ENCODE measurements at regions not wholly inside any gene's neighbourhood (a gene's known extent, or its start where the extent isn't known, plus 50 kb on each side); places are given as distances from the start of the nearest gene placed in this dataset.
"Not testable (repeated sequence)": the region's sequence is repeated elsewhere in the genome, so short reads cannot be mapped to it uniquely, and the experiment has no call there.

DNA sequence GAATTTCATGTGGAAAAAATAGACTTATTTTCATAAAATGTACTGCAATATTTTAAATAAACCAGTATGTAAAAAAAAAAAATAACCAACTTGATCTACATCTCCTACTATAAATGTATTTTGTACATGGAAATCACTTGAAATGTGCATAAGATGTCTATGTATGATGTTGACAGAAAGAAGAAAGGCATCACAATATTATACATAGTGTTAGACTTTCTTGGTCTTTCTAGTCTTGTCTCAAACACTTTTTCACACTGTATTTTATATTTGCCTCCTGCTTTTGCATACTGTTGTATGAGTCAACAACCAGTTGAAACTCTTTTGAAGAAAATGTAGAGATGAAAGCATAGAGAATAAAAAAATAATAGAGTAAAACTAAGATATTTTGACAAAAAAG, 352.4 kb upstream of the MGAT4C start:
- no peak for DNase-seq

DNA sequence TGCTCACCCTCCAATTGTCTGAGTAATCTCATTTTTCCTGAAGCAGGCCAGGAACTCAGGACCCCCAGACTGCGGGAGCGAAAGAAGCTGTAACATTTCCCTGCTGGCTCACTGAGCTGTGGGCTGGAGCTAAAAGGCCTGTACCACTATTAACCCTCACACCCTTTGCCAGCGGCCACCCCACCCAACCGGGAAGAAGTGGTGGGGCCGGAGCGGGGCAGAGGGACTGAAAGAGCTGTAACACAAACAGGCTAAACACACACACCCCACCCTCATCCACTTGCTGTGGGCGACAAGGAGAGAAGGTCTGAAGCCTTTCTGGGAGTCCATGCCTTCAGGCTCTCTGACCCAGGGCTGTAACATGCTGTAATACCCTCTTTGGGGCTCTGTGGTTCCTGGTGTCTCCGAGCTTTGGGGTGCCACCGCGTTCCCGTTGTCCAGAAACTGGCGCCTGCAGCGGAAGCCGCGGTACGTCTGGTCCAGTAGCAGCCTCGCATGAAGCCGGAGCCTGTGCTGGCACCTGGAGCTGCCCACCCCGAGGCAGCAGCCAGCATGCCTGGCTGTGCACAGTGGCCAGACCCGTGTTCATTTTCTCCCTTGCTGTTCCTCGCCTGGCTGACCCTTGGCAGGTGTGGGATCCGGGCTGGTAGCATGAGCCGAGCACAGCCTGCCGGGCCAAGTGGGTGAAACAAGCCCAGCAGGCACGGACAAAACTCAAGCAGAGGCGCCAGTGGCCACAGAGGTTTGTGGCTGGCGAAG, 345.5 kb upstream of the MGAT4C start:
- no peak for DNase-seq

DNA sequence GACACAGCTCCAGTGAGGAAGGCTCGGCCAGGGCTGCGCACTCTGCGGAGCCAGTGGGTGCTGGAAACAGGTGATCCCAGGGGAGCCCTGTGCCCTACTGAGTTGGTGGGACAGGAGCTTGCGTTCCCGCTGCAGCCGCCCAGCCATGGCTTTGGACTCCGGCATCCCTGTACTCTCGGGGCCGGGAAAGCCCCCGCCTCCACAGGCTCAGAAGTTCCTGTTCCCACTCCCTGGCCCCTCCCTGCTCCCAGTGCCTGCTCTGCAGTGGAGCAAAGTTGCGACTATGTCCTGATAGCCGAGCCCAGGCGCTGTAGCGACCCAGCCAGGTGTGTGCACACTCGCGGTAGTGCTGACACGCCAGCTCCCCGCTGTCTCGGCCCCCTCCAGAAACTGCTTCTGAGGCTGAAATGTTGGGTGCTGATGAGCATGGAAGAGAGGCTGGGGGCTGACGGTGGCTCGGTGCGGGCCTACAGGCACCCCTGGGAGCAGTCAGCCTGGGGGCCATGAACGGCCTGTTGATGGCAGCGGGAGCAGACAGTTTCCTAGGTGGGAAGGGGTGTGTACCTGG, 344.6 kb upstream of the MGAT4C start:
- no peak for DNase-seq

DNA sequence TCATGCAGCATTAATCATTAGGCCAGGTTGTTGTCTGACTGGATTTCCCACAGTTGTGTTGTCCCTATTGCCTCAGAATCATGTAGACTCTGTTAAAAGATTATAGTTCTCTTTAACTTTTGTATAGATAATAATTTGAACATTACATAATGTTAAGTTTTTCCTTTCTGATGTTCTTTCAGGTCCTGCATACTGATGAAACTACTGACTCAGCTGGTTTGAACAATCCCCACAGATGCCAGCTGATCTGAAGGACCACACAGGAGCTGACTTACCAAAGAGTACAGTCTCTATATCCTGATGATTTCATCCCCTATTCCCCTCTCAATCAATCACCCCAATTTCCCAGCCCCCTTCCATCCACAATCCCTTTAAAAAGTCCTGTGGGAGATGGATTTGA, 341.2 kb upstream of the MGAT4C start:
- no peak for DNase-seq

DNA sequence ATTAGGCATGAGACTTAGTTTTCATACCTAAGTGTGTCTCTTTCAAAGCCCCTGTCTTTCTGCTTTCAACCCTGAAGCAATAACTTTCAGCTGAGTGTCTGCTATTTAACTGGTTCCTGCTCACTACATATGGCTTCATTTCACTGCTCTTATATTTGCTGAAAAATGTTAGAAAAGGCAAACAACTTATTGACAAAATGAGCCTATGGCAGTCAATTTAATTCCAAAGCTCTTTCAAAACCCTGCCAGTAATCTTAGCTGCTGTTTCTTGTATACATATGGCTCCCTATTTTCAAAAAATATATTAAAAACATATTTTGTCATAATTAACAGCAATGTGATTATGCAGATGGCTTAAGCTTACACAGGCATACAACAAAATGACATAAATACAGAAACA, 334.1 kb upstream of the MGAT4C start:
- no peak for DNase-seq

DNA sequence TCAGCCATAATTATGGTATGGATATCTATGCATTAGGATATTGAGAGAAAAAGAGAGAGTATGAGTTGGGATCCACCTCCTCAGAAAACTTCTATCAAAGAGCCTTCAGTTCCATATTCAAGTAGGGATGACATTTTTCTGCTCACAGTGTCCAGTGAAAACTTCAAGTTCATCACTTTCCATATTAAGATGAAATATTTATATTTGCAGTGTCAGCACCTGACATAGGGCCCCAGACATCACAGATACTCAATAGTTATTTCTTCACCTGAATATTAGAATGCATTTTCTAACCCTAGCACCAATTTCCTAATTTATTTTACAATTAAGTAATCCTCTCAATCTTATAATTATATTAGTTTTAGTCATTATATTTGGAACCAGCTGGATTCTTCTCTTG, 318.0 kb upstream of the MGAT4C start:
- no peak for DNase-seq

DNA sequence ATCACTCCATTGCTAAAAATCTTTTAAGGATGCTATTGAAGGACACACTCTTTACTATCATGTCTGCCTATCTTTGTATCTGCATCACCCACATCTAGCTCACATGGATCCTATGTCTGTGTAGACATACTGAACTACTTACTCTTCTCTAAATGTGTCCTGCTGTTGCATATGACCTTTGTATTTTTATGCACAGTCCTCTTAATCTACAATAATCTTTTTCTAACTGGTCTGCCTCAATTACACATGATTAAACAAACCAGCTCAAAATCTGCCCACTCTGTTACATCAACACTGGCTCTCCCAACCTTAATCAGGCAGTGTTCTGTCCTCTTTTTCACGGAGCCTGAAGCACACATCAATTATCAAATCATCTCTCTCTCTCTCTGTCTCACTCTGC, 316.3 kb upstream of the MGAT4C start:
- no peak for DNase-seq

DNA sequence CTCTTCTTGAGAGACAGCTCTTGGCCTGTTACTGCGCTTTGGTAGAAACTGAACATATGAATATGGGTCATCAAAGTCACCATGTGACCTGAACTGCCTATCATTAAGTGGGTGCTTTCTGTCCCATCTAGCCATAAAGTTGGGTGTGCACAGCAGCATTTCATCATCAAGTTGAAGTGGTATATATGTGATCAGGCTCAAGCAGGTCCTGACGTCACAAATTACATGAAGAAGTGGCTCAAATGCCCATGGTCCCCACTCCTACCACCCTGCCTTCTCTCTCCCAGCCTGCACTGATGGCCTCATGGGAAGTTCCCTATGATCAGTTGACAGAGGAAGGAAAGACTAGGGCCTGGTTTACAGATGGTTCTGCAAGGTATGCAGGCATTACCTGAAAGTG, 308.8 kb upstream of the MGAT4C start:
- no peak for DNase-seq

DNA sequence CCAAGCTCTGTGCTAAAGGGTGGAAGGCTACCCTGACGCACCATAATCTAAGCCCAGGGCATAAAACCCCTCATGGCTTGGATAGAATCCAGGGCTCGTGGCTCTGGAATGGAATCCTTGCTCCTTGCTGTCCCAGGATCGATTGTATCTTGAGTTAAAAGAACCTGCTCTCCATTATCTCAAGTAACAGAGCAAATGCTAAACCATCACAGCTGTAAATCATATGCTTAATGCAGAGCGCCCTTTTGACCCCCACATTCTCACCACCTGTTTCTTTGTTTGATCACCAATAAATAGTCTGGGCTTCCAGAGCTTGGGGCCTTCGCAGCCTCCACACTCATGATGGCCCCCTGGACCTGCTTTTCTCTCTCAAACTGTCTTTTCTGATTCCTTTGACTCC, 299.3 kb upstream of the MGAT4C start:
- not testable (repeated sequence) for DNase-seq

DNA sequence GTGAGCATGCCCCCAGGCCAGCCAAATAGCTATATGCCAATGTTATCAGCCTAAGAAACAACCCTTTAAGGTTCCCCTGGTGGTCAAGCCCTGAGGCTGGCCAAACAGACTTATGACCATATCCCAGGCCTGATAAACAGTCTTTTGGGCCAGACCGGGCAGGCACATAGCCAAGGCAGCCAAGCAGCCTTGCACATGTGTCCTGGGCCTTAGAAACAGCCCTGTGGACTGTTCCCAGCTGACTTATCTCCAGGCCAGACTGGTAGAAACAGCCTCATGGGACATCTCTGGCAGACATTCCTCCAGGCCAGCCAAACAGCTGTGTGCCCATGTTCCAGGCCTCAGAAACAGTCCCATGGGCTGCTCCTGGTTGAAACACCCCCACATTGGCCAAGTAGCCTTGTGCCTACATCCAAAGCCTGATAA, 295.0 kb upstream of the MGAT4C start:
- DNase-seq = no peak

DNA sequence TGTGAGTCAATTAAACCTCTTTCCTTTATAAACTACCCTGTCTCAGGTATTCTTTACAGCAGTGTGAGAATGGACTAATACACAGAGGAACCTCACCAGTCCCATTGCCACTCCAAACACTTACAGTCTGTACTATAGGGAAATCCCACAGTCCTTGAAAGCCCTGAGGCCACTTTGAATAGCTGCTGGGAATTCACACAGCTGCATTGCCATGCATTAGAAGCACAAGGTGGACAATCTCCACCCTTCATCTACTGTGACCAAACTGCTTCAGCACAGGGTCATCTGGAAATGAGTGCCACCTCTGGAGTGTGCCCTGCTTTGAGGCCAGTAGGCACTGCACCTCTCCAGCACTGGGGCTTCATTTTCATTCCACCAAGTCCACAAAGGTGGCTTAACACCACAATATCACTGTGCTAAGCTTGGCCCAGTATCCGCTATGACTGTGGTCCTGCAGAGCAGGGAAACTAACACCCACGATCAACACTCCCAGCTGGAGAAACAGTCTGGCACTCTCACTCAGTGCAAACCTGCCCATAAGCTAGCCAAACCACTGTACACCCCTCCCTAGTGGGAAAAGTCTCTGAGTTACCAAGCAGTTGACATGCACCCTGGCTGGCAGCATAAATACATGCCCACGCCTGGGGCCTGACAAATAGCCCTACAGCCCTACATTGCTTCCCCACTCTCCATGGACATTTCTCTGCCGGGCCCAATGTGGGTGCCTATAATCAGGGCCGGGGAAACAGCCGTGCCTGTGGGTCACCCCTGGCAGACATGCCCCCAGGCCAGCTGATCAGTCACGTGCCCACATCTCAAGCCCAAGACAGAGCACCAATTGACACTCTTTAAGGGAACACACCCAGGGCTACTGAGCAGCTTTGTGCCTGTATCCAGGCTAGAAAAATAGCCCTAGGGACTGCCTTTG, 294.3 kb upstream of the MGAT4C start:
- no peak for DNase-seq

DNA sequence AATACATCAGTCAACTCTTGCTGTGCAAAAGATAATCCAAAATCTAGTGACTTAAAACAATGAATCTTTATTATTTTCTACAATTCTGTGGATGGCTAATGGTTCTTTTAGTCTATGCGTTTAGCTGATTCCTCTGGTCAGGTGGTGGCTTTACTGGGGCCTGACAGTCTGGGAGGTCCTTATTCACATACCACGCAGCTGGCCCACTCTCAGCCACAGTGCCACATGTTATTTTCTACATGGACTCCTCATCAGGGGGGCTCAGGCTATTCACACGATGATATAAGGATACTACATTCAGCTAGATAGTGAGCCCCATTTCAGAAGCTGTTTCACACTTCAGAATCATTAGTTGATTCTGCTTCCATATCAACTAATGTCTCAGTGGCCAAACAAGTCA, 287.5 kb upstream of the MGAT4C start:
- no peak for DNase-seq

DNA sequence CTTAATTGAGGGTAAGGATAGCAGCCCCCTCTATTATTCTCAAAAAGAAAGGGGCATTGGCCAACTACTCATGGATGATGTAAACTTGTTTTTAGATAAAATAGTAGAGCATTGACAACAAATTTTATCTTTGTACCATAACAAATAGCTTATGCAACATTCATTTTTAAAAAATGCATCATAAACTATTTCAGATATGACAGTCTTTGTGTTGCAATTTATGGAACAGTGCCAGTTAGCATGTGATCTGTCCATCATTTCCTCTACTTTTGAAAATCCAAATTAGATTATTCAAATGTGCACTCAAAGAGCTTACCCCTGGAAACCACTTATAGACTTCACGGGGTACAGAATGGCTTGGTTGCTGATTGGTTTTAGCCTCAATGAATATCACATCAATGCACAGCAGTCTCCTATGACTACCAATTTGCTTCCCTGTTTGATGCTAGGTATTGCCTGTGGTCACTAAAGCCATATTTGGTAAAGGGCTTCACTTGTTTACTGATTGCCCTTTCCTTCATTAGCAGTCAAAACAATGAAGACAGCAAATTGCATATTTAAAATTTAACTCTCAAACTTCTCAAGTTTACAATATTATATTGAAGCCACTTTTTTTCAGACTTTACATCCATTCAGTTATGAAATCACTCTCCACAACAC, 274.9 kb upstream of the MGAT4C start:
- no peak for DNase-seq

DNA sequence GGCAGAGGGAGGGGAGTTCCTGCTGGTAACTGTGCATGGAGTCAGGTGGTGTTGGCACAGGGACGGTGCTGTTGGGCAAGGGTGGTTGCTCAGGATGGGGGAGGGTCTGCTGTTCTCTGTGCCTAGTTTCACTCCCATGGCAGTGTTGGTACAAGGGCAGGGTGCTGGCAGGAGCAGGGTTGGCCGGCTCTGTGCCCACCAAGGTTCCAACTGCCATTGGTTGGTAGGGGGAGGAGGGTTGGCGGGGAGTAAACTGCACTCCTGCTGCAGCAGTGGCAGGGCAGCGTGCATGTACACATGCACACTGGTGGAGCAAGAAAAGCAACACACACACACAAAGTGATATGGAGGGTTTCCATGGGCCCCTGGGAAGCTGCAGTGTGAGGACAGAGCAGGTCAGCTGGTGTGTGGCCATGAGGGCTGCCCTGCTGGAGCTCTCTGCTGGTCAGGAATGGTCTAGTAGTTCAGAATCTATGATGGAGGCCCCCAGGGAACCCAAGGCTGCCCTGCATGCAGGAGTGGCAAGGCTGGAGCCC, 269.9 kb upstream of the MGAT4C start:
- DNase-seq = no peak

DNA sequence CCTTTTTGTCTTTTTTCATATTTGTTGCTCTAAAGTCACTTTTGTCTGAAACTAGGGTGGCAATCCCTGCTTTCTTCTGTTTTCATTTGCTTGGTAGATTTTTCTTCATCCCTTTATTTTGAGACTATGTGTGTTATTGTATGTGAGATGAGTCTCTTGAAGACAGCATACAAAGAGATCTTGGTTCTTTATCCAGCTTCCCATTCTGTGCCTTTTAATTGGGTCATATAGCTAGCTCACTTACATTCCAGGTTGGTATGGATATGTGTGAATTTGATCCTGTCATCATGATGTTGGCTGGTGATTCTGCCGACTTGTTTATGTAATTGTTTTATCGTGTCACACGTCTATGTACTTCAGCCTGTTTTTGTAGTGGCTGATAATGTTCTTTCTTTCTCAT, 267.7 kb upstream of the MGAT4C start:
- no peak for DNase-seq

DNA sequence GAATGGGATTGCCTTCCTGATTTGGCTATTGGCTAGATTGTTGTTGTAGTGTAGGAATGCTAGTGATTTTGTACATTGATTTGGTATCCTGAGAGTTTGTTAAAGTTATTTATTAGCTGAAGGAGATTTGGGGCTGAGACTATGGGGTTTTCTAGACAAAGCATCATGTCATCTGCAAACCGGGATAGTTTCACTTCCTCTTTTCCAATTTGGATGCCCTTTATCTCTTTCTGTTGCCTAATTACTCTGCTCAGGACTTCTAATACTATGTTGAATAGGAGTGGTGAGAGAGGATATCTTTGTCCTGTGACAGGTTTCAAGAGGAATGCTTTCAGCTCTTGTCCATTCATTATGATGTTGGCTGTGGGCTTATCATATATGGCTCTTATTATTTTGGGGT, 265.7 kb upstream of the MGAT4C start:
- no peak for DNase-seq

DNA sequence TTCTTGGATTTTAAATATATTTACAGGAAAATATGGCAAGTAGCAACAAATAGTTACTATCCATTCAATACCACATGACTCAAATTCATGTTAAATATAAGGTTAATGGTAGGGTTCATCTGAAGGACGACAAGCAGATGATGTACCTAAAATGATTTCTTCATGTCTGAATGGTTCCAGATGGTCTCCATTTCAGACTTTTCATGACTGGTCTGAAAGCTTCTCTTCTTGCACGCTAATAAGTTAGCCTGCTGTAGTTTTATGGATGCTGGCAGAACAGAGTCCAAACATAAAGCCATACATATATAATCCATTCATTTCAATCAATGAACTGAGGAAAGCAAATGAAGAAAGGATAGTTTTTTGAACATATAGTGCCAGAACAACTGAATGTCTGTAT, 257.0 kb upstream of the MGAT4C start:
- no peak for DNase-seq

DNA sequence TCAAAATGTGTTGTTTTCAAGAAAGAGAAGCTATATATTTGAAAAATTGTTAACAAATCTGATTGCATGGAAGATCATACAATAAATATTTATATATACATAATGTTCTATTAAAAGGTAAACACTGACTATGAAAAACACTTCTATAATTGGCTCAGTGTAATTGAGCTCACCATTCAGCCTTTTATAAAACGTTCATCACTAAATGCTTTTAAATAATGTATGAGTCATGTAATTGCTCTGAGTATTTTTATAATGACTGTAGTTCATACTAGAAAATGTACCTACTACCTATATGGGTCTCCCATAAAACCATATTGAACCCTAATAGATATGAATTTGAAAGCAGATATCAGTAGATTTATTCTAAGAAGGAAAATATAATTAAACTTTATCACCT, 240.4 kb upstream of the MGAT4C start:
- DNase-seq = no peak

DNA sequence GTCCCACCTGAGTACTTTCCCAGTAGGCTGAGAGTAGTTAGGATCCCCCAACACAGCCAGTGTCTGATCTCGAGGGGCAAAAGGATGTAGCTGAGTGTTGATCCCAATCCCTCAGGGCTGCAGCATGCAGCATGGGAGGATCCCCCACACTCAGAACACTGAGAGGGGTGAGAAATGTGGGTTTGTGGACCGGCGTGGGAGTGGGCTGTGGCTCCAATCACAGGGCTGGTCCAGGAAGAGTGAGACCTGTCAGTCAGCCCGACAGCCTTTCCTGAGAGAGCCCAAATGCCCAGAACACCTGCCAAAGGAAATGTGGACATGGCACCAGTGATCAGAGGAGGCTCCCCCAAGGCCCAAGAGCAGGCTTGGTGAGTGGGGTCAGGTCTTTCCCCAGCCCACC, 228.3 kb upstream of the MGAT4C start:
- no peak for DNase-seq

DNA sequence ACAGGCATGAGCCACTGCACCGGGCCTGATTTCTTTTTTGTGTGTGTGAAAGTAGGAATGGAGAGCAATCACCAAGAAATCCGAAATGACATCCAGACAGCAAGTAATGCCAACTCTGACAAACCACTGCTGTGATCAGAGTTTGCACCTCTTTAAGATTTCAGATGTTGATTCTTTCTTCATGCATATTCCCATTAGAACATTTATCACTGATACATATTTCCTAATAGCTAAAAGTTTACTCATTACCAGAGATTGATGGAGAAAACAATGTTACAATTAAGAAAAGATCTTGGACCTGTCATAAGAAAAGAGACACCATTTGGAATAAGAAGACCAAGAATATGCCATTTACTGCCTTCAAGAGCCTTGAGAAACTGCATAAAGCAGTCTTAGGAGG, 217.0 kb upstream of the MGAT4C start:
- DNase-seq = no peak

DNA sequence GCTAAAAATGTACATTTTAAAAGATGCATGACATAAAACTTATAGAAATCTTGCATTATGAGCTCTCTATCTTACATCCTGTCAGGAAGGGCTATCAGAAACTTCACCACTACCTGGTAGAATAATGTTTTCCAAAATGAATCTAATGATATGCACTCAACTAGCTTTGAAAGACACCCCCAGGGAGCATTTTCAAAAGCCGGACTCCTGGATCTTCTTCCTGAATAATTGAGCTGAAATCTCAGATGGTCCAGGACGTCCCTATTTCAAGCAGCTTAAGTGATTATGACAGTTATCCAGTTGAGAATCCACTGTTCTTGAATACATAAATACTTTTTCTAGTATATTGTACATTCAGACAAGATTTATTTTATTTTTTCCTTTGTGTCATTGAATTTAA, 200.6 kb upstream of the MGAT4C start:
- no peak for DNase-seq

DNA sequence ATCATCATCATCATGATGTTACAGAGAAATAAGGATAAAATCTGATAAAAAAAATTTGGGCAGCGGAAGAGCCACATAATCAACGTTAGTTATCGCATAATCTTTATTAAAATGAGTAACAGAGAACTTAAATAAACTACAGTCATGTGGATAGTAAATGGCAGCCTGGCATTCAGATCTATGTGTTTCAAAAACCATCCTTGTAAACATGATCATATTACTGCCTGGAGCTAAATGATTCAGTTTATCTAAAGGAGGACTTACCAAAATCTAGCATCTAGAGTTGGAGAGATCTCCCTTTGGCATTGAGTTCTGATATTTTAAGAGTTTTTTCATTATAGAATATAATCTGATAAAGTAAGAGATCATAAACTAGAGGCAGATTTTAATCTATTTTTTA, 200.1 kb upstream of the MGAT4C start:
- no peak for DNase-seq

Data from nucleus accumbens (tissue), 56 donors.